Activated CD4-positive, alpha-beta memory T cell treated with anti-CD3 and anti-CD28 coated beads for 36 hours (primary cell): ENCODE measurements at regions not wholly inside any gene's neighbourhood (a gene's known extent, or its start where the extent isn't known, plus 50 kb on each side); places are given as distances from the start of the nearest gene placed in this dataset.

Source experiments
- CTCF ChIA-PET: fragments of 350-600 bp; sonication (Branson Sonifier 250); formaldehyde crosslinking; loops from one replicate; lab custom pipeline; 2021; ENCODE audit warnings: antibody characterized with exemption, inconsistent platforms; lab: Charles Lee
- POLR2A ChIA-PET: fragments of 350-600 bp; sonication (Branson Sonifier 250); formaldehyde crosslinking; loops from one replicate; lab custom pipeline; 2021; ENCODE audit warnings: antibody characterized with exemption; lab: Charles Lee
- DNase-seq: peaks from one replicate; pipeline ENCODE4 v3.0.0-alpha.2; 2020
- H3K27ac Mint-ChIP-seq: one replicate; pipeline ENCODE4 v1.8.0; 2021; ENCODE audit warnings: mixed read lengths
- H3K27me3 Mint-ChIP-seq: one replicate; pipeline ENCODE4 v1.8.0; 2021; ENCODE audit warnings: mixed read lengths
- H3K36me3 Mint-ChIP-seq: one replicate; pipeline ENCODE4 v1.8.0; 2021; ENCODE audit warnings: mixed read lengths
- H3K4me1 Mint-ChIP-seq: one replicate; pipeline ENCODE4 v1.8.0; 2021; ENCODE audit warnings: low read depth, mixed read lengths
- H3K4me3 Mint-ChIP-seq: one replicate; pipeline ENCODE4 v1.8.0; 2021; ENCODE audit warnings: mild to moderate bottlenecking, mixed read lengths
- H3K9me3 Mint-ChIP-seq: one replicate; pipeline ENCODE4 v1.8.0; 2021; ENCODE audit warnings: mixed read lengths
- intact Hi-C: fragments of 100-400 bp; cut with micrococcal nuclease; formaldehyde crosslinking; loops from one replicate; pipeline ENCODE4 v1.15.1; 2023

- ChIA-PET POLR2A (no interaction called here), CTCF (no interaction called here)
- no peak for DNase-seq
- no peaks in the 10 kb centered on the region for H3K36me3 Mint-ChIP-seq
- H3K9me3 Mint-ChIP-seq, result peaks cover 10% of the 10 kb centered on the region
- no peak overlapping the region for H3K4me3 Mint-ChIP-seq
- no peaks in the 10 kb centered on the region for H3K4me1 Mint-ChIP-seq
- no peaks in the 10 kb centered on the region for H3K27me3 Mint-ChIP-seq
- no peak overlapping the region for H3K27ac Mint-ChIP-seq
- intact Hi-C loops, result no loop called here
Measured at GRCh38 chr10:53025172-53025711, 252.7 kb upstream of the MBL2 start.

- H3K4me3 Mint-ChIP-seq, result no peak overlapping the region
- H3K9me3 Mint-ChIP-seq, result peaks cover 7% of the 10 kb centered on the region
- CTCF ChIA-PET, result no interaction called here
- H3K36me3 Mint-ChIP-seq, result no peaks in the 10 kb centered on the region
- no peak for DNase-seq
- H3K27ac Mint-ChIP-seq, result no peak overlapping the region
- POLR2A ChIA-PET, result no interaction called here
- H3K4me1 Mint-ChIP-seq, result no peaks in the 10 kb centered on the region
- intact Hi-C loops, result no loop called here
- no peaks in the 10 kb centered on the region for H3K27me3 Mint-ChIP-seq
Measured at GRCh38 chr10:53023411-53023810, 250.8 kb upstream of the MBL2 start.

- CTCF ChIA-PET, result no interaction called here
- Mint-ChIP-seq H3K36me3 (no peaks in the 10 kb centered on the region), H3K9me3 (peaks cover 7% of the 10 kb centered on the region), H3K27me3 (no peaks in the 10 kb centered on the region), H3K4me1 (no peaks in the 10 kb centered on the region), H3K4me3 (no peak overlapping the region), H3K27ac (no peak overlapping the region)
- DNase-seq, result no peak
- POLR2A ChIA-PET, result no interaction called here
- intact Hi-C loops, result no loop called here
Measured at GRCh38 chr10:53022611-53023088, 250.1 kb upstream of the MBL2 start.

GRCh38 chr10:53013201-53013810 is 240.7 kb upstream of the MBL2 start:
- H3K27me3 Mint-ChIP-seq, result no peaks in the 10 kb centered on the region
- POLR2A ChIA-PET, result no interaction called here
- peaks cover 8% of the 10 kb centered on the region for H3K9me3 Mint-ChIP-seq
- intact Hi-C loops, result no loop called here
- CTCF ChIA-PET, result no interaction called here
- no peak for DNase-seq
- no peak overlapping the region for H3K4me3 Mint-ChIP-seq
- H3K27ac Mint-ChIP-seq, result no peak overlapping the region
- no peaks in the 10 kb centered on the region for H3K36me3 Mint-ChIP-seq
- no peaks in the 10 kb centered on the region for H3K4me1 Mint-ChIP-seq

- Mint-ChIP-seq H3K36me3 (no peaks in the 10 kb centered on the region), H3K4me3 (no peak overlapping the region), H3K4me1 (no peaks in the 10 kb centered on the region), H3K27ac (no peak overlapping the region), H3K9me3 (peaks cover 9% of the 10 kb centered on the region), H3K27me3 (no peaks in the 10 kb centered on the region)
- POLR2A ChIA-PET, result no interaction called here
- CTCF ChIA-PET, result no interaction called here
- DNase-seq, result no peak
- intact Hi-C loops, result no loop called here
Measured at GRCh38 chr10:53009961-53010907, 237.7 kb upstream of the MBL2 start.

GRCh38 chr10:53007527-53007842 is 234.9 kb upstream of the MBL2 start:
- Mint-ChIP-seq H3K4me3 (no peak overlapping the region), H3K27ac (no peak overlapping the region), H3K4me1 (no peaks in the 10 kb centered on the region), H3K9me3 (peaks cover 18% of the 10 kb centered on the region), H3K27me3 (no peaks in the 10 kb centered on the region), H3K36me3 (no peaks in the 10 kb centered on the region)
- intact Hi-C loops, result no loop called here
- POLR2A ChIA-PET, result no interaction called here
- CTCF ChIA-PET, result no interaction called here
- no peak for DNase-seq

- Mint-ChIP-seq H3K9me3 (peaks cover 18% of the 10 kb centered on the region), H3K36me3 (no peaks in the 10 kb centered on the region), H3K27ac (no peak overlapping the region), H3K4me1 (no peaks in the 10 kb centered on the region), H3K4me3 (no peak overlapping the region), H3K27me3 (no peaks in the 10 kb centered on the region)
- intact Hi-C loops, result no loop called here
- ChIA-PET POLR2A (no interaction called here), CTCF (no interaction called here)
- DNase-seq, result no peak
Measured at GRCh38 chr10:53006663-53007526, 234.3 kb upstream of the MBL2 start.

GRCh38 chr10:53005612-53006345 is 233.2 kb upstream of the MBL2 start:
- H3K9me3 Mint-ChIP-seq, result peaks cover 18% of the 10 kb centered on the region
- no peaks in the 10 kb centered on the region for H3K4me1 Mint-ChIP-seq
- ChIA-PET POLR2A (no interaction called here), CTCF (interaction anchor here (0.5 to 0.7 kb wide), 2 partner anchors 143 to 645 kb away, joined by 3 to 4 read pairs; no protein-coding TSS in a partner anchor)
- H3K36me3 Mint-ChIP-seq, result no peaks in the 10 kb centered on the region
- no peak for DNase-seq
- intact Hi-C loops, result no loop called here
- H3K27ac Mint-ChIP-seq, result no peak overlapping the region
- H3K4me3 Mint-ChIP-seq, result no peak overlapping the region
- no peaks in the 10 kb centered on the region for H3K27me3 Mint-ChIP-seq

GRCh38 chr10:53003094-53003493 is 230.5 kb upstream of the MBL2 start:
- POLR2A ChIA-PET, result no interaction called here
- Mint-ChIP-seq H3K36me3 (no peaks in the 10 kb centered on the region), H3K4me1 (no peaks in the 10 kb centered on the region), H3K27me3 (no peaks in the 10 kb centered on the region), H3K27ac (no peak overlapping the region), H3K9me3 (peaks cover 11% of the 10 kb centered on the region), H3K4me3 (no peak overlapping the region)
- intact Hi-C loops, result no loop called here
- CTCF ChIA-PET, result no interaction called here
- DNase-seq, result no peak

GRCh38 chr10:52999681-53000080 is 227.1 kb upstream of the MBL2 start:
- intact Hi-C loops, result no loop called here
- Mint-ChIP-seq H3K9me3 (peaks cover 17% of the 10 kb centered on the region), H3K4me3 (no peak overlapping the region), H3K27ac (no peak overlapping the region), H3K36me3 (no peaks in the 10 kb centered on the region), H3K4me1 (no peaks in the 10 kb centered on the region), H3K27me3 (no peaks in the 10 kb centered on the region)
- ChIA-PET CTCF (no interaction called here), POLR2A (no interaction called here)
- no peak for DNase-seq

- Mint-ChIP-seq H3K27ac (no peak overlapping the region), H3K9me3 (peaks cover 15% of the 10 kb centered on the region), H3K36me3 (no peaks in the 10 kb centered on the region), H3K4me1 (no peaks in the 10 kb centered on the region), H3K27me3 (no peaks in the 10 kb centered on the region), H3K4me3 (no peak overlapping the region)
- ChIA-PET POLR2A (no interaction called here), CTCF (no interaction called here)
- intact Hi-C loops, result no loop called here
- no peak for DNase-seq
Measured at GRCh38 chr10:52999258-52999657, 226.7 kb upstream of the MBL2 start.
